ELR (cell line): ENCODE measurements at regions not wholly inside any gene's neighbourhood (a gene's known extent, or its start where the extent isn't known, plus 50 kb on each side); places are given as distances from the start of the nearest gene placed in this dataset.

Experiments
- DNase-seq: peaks from one replicate; pipeline ENCODE4 v3.0.0-alpha.2; 2015; ENCODE audit warnings: low read depth

GRCh38 chr14:73800970-73801515, 50.6 kb upstream of the PTGR2 start:
- no peak for DNase-seq

- DNase-seq, result no peak
Measured at GRCh38 chr14:73797543-73798265, 53.9 kb upstream of the PTGR2 start.

- peak; percentile 27 for DNase-seq
Measured at GRCh38 chr14:73796893-73797542, 54.6 kb upstream of the PTGR2 start.

GRCh38 chr14:73796415-73796814, 55.2 kb upstream of the PTGR2 start:
- DNase-seq, result no peak

GRCh38 chr14:73795974-73796373, 55.7 kb upstream of the PTGR2 start:
- peak; percentile 97 for DNase-seq

GRCh38 chr14:73795466-73795865, 56.2 kb upstream of the PTGR2 start:
- DNase-seq, result no peak

- no peak for DNase-seq
Measured at GRCh38 chr14:73794146-73794545, 57.5 kb upstream of the PTGR2 start.

- DNase-seq, result no peak
Measured at GRCh38 chr14:73792481-73792880, 59.1 kb upstream of the PTGR2 start.

- peak; percentile 93 for DNase-seq
Measured at GRCh38 chr14:73789989-73790581, 61.5 kb upstream of the PTGR2 start.

- no peak for DNase-seq
Measured at GRCh38 chr14:73788701-73789551, 62.7 kb upstream of the PTGR2 start.

- DNase-seq, result no peak
Measured at GRCh38 chr14:73788317-73788598, 63.4 kb upstream of the PTGR2 start.

- DNase-seq, result peak; percentile 57
Measured at GRCh38 chr14:73787486-73788316, 63.9 kb upstream of the PTGR2 start.

GRCh38 chr14:73786636-73787485, 64.8 kb upstream of the PTGR2 start:
- peak; percentile 60 for DNase-seq

GRCh38 chr14:73785834-73786635, 65.6 kb upstream of the PTGR2 start:
- peak; percentile 95 for DNase-seq

- DNase-seq, result peak; percentile 88
Measured at GRCh38 chr14:73785336-73785833, 66.2 kb upstream of the PTGR2 start.

- no peak for DNase-seq
Measured at GRCh38 chr14:73784988-73785313, 66.7 kb upstream of the PTGR2 start.

- DNase-seq, result peak; percentile 62
Measured at GRCh38 chr14:73784181-73784987, 67.2 kb upstream of the PTGR2 start.

GRCh38 chr14:73783107-73783727, 68.4 kb upstream of the PTGR2 start:
- DNase-seq, result no peak
